ENCODE measurements at regions not wholly inside any gene's neighbourhood (a gene's known extent, or its start where the extent isn't known, plus 50 kb on each side); places are given as distances from the start of the nearest gene placed in this dataset.

DNA sequence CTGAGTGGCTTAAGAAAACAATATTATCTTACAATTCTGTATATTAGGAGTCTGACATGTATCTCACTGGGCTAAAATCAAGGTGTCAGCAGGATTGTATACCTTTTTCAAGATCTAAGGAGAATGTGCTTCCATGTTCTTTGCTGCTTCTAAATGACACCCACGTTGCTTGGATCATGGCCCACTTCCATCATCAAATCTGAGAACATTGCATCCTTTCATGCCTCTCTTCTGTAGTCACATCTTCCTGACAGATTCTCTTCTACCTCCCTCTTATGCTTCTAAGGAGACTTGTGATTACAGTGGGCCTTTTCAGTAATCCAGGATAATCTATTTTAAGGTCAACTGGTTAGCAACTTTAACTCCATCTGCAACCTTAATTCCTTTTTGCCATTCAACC, 499.4 kb downstream of the FAM181B start:
- TF ChIP-seq, protein P1, sequence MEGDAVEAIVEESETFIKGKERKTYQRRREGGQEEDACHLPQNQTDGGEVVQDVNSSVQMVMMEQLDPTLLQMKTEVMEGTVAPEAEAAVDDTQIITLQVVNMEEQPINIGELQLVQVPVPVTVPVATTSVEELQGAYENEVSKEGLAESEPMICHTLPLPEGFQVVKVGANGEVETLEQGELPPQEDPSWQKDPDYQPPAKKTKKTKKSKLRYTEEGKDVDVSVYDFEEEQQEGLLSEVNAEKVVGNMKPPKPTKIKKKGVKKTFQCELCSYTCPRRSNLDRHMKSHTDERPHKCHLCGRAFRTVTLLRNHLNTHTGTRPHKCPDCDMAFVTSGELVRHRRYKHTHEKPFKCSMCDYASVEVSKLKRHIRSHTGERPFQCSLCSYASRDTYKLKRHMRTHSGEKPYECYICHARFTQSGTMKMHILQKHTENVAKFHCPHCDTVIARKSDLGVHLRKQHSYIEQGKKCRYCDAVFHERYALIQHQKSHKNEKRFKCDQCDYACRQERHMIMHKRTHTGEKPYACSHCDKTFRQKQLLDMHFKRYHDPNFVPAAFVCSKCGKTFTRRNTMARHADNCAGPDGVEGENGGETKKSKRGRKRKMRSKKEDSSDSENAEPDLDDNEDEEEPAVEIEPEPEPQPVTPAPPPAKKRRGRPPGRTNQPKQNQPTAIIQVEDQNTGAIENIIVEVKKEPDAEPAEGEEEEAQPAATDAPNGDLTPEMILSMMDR (IDR thresholded peaks at IDR 0.05), result no peak
- TF ChIP-seq, protein P2, sequence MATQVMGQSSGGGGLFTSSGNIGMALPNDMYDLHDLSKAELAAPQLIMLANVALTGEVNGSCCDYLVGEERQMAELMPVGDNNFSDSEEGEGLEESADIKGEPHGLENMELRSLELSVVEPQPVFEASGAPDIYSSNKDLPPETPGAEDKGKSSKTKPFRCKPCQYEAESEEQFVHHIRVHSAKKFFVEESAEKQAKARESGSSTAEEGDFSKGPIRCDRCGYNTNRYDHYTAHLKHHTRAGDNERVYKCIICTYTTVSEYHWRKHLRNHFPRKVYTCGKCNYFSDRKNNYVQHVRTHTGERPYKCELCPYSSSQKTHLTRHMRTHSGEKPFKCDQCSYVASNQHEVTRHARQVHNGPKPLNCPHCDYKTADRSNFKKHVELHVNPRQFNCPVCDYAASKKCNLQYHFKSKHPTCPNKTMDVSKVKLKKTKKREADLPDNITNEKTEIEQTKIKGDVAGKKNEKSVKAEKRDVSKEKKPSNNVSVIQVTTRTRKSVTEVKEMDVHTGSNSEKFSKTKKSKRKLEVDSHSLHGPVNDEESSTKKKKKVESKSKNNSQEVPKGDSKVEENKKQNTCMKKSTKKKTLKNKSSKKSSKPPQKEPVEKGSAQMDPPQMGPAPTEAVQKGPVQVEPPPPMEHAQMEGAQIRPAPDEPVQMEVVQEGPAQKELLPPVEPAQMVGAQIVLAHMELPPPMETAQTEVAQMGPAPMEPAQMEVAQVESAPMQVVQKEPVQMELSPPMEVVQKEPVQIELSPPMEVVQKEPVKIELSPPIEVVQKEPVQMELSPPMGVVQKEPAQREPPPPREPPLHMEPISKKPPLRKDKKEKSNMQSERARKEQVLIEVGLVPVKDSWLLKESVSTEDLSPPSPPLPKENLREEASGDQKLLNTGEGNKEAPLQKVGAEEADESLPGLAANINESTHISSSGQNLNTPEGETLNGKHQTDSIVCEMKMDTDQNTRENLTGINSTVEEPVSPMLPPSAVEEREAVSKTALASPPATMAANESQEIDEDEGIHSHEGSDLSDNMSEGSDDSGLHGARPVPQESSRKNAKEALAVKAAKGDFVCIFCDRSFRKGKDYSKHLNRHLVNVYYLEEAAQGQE (IDR thresholded peaks at IDR 0.05; ENCODE audit: insufficient read depth in 1 of 2, low read depth in 2 of 2, low read length in 1 of 2), result no peak

Measured in Panc1 (cell line).